ENCODE measurements at regions not wholly inside any gene's neighbourhood (a gene's known extent, or its start where the extent isn't known, plus 50 kb on each side); places are given as distances from the start of the nearest gene placed in this dataset.

GRCh38 chr2:163351143-163351542 lies 384.7 kb downstream of the FIGN start (continued):
- no peak for TF ChIP-seq CEBPB (IDR thresholded peaks at IDR 0.05)
- no peak for TF ChIP-seq MYC (IDR thresholded peaks at IDR 0.05; ENCODE audit: borderline replicate concordance, low read length)
- TF ChIP-seq CHD2 (IDR thresholded peaks at IDR 0.05; ENCODE audit: low read length, partially characterized antibody) = no peak

- Histone ChIP-seq H3K4me3 (peak overlapping the region; percentile 44), H3K9me3 (no peaks in the 10 kb centered on the region), H3K27ac (peak overlapping the region; percentile 93 to 95), H3K4me1 (peaks cover 39% of the 10 kb centered on the region), H3K4me2 (peak overlapping the region; percentile 93)
- ATAC-seq (peak; percentile 80), DNase-seq (ENCODE audit: low read depth in 1 of 2, low spot score in 1 of 2) (peak; percentile 55 to 91), FAIRE-seq (peak; percentile 79)
- ChIA-PET POLR2A (interaction anchor here (0.8 to 1.1 kb wide), 3 partner anchors 19 to 429 kb away, joined by 3 to 5 read pairs (median 3); partner anchors contain the start of gene FIGN), CTCF (interaction anchor here (1.1 to 1.5 kb wide), 3 partner anchors 13 to 712 kb away, joined by 3 read pairs; no protein-coding TSS in a partner anchor)
- WGBS (ENCODE audit: missing lambda C conversion rate) = 8% methylated on average over 8 of the region's 8 CpGs
- TF ChIP-seq GATA3 (IDR thresholded peaks at IDR 0.05; ENCODE audit: borderline replicate concordance) = peak; percentile 79; the same call in 1 of the 2 replicates
- TF ChIP-seq JUN (IDR thresholded peaks at IDR 0.05) = peak in 1 of 2 experiments; percentile 44; a peak in 1 of 5 replicates
- TF ChIP-seq CBX8 (IDR thresholded peaks at IDR 0.05) = no peak
- no peak for TF ChIP-seq MYC (IDR thresholded peaks at IDR 0.05; ENCODE audit: borderline replicate concordance, low read length)
- TF ChIP-seq RARB (CRISPR knock-in tag; IDR thresholded peaks at IDR 0.05) = no peak
- TF ChIP-seq HES2 (IDR thresholded peaks at IDR 0.05) = no peak
- TF ChIP-seq CHD4 (IDR thresholded peaks at IDR 0.05; ENCODE audit: borderline replicate concordance) = no peak
- peak; percentile 76 for TF ChIP-seq FOSL2 (IDR thresholded peaks at IDR 0.05)
- TF ChIP-seq FOSL2 (CRISPR knock-in tag; IDR thresholded peaks at IDR 0.05) = peak; percentile 87
- peak; percentile 38; the same call in 2 of the 3 replicates for TF ChIP-seq SMC3 (IDR thresholded peaks at IDR 0.05)
- no peak for TF ChIP-seq RCOR1 (IDR thresholded peaks at IDR 0.05; ENCODE audit: low read depth, low read length)
- no peak for TF ChIP-seq USF2 (IDR thresholded peaks at IDR 0.05)
- TF ChIP-seq RAD21 (conservative IDR thresholded peaks at IDR 0.05 in 1 of 2, IDR thresholded peaks at IDR 0.05 in 1 of 2) = peak; percentile 33 to 38; a peak in 3 of 5 replicates
- TF ChIP-seq TFCP2L1 (CRISPR knock-in tag; IDR thresholded peaks at IDR 0.05) = no peak
- TF ChIP-seq REST (IDR thresholded peaks at IDR 0.05) = no peak
- TF ChIP-seq SREBF2 (IDR thresholded peaks at IDR 0.05) = no peak
- TF ChIP-seq ZSCAN20 (CRISPR knock-in tag; IDR thresholded peaks at IDR 0.05) = 0 out of 2 replicates have a peak, but pooled peaks have one; percentile 36
- no peak for TF ChIP-seq ZNF302 (CRISPR knock-in tag; IDR thresholded peaks at IDR 0.05)
- TF ChIP-seq ZFP36 (IDR thresholded peaks at IDR 0.05; ENCODE audit: borderline replicate concordance, partially characterized antibody) = no peak
- TF ChIP-seq NFE2L2 (conservative IDR thresholded peaks at IDR 0.05; ENCODE audit: low read length) = no peak
- 0 out of 3 replicates have a peak, but pooled peaks have one; percentile 38 for TF ChIP-seq BCL3 (IDR thresholded peaks at IDR 0.05)
- TF ChIP-seq HEYL (CRISPR knock-in tag; IDR thresholded peaks at IDR 0.05) = 0 out of 2 replicates have a peak, but pooled peaks have one; percentile 32
- TF ChIP-seq TP53 (CRISPR knock-in tag; IDR thresholded peaks at IDR 0.05) = no peak
- TF ChIP-seq E2F6 (IDR thresholded peaks at IDR 0.05; ENCODE audit: borderline replicate concordance, low read depth) = 0 out of 2 replicates have a peak, but pooled peaks have one; percentile 27
- TF ChIP-seq MAX (IDR thresholded peaks at IDR 0.05) = peak; percentile 77
- peak in 1 of 2 experiments; percentile 57; a peak in 2 of 4 replicates for TF ChIP-seq CEBPB (IDR thresholded peaks at IDR 0.05)
- peak; percentile 48 to 71; a peak in 3 of 5 replicates for TF ChIP-seq EP300 (IDR thresholded peaks at IDR 0.05)
- no peak for TF ChIP-seq ZC3H11A (IDR thresholded peaks at IDR 0.05)
- TF ChIP-seq HOXB5 (CRISPR knock-in tag; IDR thresholded peaks at IDR 0.05) = no peak
- 0 out of 2 replicates have a peak, but pooled peaks have one; percentile 35 for TF ChIP-seq ATOH8 (CRISPR knock-in tag; IDR thresholded peaks at IDR 0.05; ENCODE audit: low read depth)
- no peak; the same call in 1 of the 2 replicates for TF ChIP-seq FOXS1 (CRISPR knock-in tag; IDR thresholded peaks at IDR 0.05)
Measured at GRCh38 chr2:163348857-163349380, 386.9 kb downstream of the FIGN start.

All from A549 (cell line).